GM20000 (cell line): ENCODE measurements at regions not wholly inside any gene's neighbourhood (a gene's known extent, or its start where the extent isn't known, plus 50 kb on each side); places are given as distances from the start of the nearest gene placed in this dataset.

Source experiments
- DNase-seq: peaks from one replicate; pipeline ENCODE4 v3.0.0; 2012; ENCODE audit warnings: low spot score
- CTCF ChIP-seq: IDR thresholded peaks from 2 replicates; pipeline ENCODE4 v1.5.1; 2012; ENCODE audit warnings: mild to moderate bottlenecking, control low read depth; ENCODE audit errors: extremely low read depth, missing control alignments

- no peak for DNase-seq
- no peak for TF ChIP-seq CTCF
Measured at GRCh38 chr12:127399451-127399850, 867.5 kb upstream of the TMEM132C start.

DNA sequence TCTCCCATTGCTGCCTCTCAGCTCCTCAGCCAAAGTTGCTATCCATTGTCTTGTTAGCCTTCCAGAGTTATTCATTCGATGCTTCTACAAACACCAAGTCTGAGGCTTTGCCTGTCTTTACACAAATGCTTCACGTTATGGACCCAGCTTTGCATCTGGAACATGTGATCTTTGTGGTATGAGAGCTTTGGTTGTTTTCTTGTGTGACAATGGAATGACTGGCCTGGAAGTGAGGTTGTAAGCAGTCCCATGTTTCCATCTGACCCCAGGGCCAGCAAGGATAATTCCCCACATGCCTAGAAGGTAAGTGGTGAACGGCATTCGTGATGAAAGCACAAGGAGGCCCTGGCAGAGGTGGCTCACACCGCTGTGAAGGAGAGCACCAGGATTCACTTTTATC lies 866.7 kb upstream of the TMEM132C start:
- no peak for TF ChIP-seq CTCF
- no peak for DNase-seq

- no peak for DNase-seq
- TF ChIP-seq CTCF = no peak
Measured at GRCh38 chr12:127401005-127401404, 866.0 kb upstream of the TMEM132C start.

DNA sequence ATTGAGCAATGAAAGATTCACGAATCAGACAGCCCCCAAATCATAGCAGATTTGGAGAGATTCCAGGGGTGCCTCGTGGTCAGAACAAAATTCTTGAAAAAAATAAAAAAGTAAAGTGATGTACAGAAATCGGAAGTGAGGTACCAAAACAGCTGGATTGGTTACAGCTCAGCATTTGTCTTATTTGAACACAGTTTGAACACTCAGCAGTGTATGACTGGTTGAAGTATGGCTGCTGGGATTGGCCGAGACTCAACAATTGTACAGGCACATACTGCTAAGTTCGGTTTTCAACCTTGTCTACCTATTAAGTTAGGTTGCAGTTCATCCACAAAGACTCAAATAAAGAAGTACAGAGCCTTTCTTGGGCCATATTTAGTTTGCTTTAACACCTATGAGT lies 865.4 kb upstream of the TMEM132C start:
- no peak for DNase-seq
- TF ChIP-seq CTCF = no peak

DNA sequence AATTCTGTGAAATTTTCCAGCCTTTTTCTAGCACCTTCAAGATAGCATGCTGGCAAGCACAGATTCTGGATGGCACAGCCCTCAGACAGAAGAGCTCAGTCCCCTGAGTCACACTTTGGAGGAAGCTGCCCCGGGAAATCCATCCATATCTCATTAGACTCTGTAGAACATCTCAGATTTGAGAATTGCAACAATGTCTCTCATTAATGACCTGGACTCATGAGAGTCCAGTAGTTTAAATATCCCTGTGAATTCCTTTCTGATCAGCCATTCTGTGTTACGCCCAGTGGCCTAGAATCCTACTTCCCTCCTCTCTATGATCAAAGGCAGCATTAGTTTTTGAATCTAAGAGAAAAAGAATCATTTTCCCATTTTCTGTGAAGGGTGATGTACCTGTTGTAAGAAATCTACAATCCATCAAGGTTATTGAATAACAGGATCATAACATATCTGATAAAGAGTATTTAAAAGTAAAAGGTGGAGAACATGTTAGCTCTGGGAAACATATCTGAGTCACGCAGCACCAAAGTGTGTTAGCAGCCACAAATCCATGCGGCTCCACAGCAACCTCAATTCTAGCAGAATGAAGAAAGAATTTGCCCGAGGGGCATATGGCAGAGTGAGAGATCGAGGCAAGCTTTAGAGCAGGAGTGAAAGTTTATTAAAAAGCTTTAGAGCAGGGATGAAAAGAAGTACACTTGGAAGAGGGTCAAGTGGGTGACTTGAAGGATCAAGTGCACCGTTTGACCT lies 855.6 kb upstream of the TMEM132C start:
- TF ChIP-seq CTCF = no peak
- no peak for DNase-seq

- no peak for TF ChIP-seq CTCF
- no peak for DNase-seq
Measured at GRCh38 chr12:127411981-127412380, 855.0 kb upstream of the TMEM132C start.

GRCh38 chr12:127412866-127413265 lies 854.1 kb upstream of the TMEM132C start:
- DNase-seq = no peak
- no peak for TF ChIP-seq CTCF
